BJ (cell line): ENCODE measurements at regions not wholly inside any gene's neighbourhood (a gene's known extent, or its start where the extent isn't known, plus 50 kb on each side); places are given as distances from the start of the nearest gene placed in this dataset.

ENCODE experiments used
- CTCF ChIA-PET: fragments of 350-600 bp; formaldehyde crosslinking; extraction: SDS; loops from one replicate; lab custom pipeline; 2021; ENCODE audit warnings: antibody characterized with exemption, inconsistent platforms; lab: Yijun Ruan, JAX
- POLR2A ChIA-PET: fragments of 300-600 bp; sonication (Branson Sonifier 250); formaldehyde crosslinking; extraction: SDS; loops from one replicate; lab custom pipeline; 2021; ENCODE audit warnings: antibody characterized with exemption; lab: Charles Lee
- DNase-seq: peaks from one replicate; pipeline ENCODE4 v3.0.0-alpha.2; 2011; ENCODE audit warnings: low read depth
- H3K27me3 ChIP-seq: 2 replicates; pipeline ENCODE4 v1.6.0; 2011; ENCODE audit warnings: low read length; ENCODE audit not compliant: control insufficient read depth, insufficient read depth
- H3K36me3 ChIP-seq: 2 replicates; pipeline ENCODE4 v1.5.1; 2011; ENCODE audit warnings: low read length; ENCODE audit not compliant: control insufficient read depth, insufficient read depth
- H3K4me3 ChIP-seq: 2 replicates; pipeline ENCODE4 v1.5.1; 2011; ENCODE audit warnings: low read depth, mild to moderate bottlenecking, control low read depth, low read length
- TF ChIP-seq, protein P1 (sequence below): IDR thresholded peaks from 2 replicates; pipeline ENCODE4 v1.5.1; 2011; ENCODE audit warnings: low read depth, mild to moderate bottlenecking, control low read depth, inconsistent platforms, low read length, moderate library complexity; ENCODE audit not compliant: insufficient read depth

DNA sequence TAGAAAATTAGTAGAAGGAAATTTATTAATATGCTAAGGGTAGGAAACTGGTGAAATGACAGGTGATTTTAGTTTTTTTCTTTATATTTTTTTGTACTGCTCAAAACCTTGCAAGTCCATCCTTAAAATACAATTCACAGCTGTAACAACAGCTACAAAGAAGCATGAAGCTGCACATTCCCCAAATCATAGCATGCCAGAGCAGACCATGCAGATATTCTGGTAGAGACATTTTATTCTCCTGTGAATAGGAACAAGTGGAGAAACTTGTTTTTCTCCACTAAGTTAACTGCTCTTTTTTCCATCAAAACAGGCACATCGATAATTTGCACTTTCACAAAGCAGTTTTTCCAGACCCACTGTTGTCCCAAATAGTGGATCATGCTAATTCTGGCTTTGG is 1125.7 kb downstream of the BRINP3 start:
- CTCF ChIA-PET = no interaction called here
- DNase-seq = no peak
- POLR2A ChIA-PET = no interaction called here
- TF ChIP-seq, protein P1, sequence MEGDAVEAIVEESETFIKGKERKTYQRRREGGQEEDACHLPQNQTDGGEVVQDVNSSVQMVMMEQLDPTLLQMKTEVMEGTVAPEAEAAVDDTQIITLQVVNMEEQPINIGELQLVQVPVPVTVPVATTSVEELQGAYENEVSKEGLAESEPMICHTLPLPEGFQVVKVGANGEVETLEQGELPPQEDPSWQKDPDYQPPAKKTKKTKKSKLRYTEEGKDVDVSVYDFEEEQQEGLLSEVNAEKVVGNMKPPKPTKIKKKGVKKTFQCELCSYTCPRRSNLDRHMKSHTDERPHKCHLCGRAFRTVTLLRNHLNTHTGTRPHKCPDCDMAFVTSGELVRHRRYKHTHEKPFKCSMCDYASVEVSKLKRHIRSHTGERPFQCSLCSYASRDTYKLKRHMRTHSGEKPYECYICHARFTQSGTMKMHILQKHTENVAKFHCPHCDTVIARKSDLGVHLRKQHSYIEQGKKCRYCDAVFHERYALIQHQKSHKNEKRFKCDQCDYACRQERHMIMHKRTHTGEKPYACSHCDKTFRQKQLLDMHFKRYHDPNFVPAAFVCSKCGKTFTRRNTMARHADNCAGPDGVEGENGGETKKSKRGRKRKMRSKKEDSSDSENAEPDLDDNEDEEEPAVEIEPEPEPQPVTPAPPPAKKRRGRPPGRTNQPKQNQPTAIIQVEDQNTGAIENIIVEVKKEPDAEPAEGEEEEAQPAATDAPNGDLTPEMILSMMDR = no peak
- no peaks in the 10 kb centered on the region for H3K27me3 ChIP-seq
- no peak overlapping the region for H3K4me3 ChIP-seq
- no peaks in the 10 kb centered on the region for H3K36me3 ChIP-seq

DNA sequence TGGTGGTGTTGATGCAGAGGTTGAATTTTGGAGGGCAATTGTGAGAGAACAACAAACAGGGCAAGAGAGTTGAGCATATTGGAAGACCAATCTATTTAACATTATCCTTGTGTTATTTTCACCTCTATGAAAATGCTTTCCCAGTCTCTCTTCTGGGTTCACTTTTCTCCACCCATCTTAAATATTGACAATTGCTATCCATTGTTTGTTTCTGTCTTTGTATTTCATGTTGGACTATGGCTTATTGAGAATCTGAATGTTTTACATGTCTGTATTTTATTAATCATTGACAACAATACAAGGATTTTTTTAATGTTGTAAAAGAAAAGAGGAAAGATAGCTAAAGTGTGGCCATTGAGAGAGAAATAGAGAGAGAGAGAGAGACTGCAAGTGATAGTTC is 1121.5 kb downstream of the BRINP3 start:
- no peaks in the 10 kb centered on the region for H3K36me3 ChIP-seq
- no peaks in the 10 kb centered on the region for H3K27me3 ChIP-seq
- CTCF ChIA-PET = no interaction called here
- POLR2A ChIA-PET = no interaction called here
- no peak overlapping the region for H3K4me3 ChIP-seq
- TF ChIP-seq, protein P1 = no peak
- no peak for DNase-seq

DNA sequence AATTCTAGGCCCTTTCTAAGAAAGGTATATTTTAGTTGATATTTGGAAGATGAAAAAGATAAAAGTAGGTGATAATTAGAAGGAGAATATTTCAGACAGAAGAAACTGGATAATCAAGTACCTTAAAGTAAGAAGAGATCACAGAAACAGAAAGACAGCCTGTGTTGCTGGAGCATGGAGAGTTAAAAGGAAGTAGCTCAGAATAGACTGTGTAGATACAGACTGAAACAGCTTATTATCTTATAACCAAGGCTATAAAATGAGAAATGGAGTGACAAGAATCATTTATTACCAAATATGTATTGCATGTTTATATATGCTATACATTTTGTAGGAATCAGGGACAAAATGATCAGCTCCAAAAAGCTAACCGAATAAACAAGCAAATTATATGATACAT is 1120.3 kb downstream of the BRINP3 start:
- no peak for DNase-seq
- ChIA-PET CTCF (no interaction called here), POLR2A (no interaction called here)

DNA sequence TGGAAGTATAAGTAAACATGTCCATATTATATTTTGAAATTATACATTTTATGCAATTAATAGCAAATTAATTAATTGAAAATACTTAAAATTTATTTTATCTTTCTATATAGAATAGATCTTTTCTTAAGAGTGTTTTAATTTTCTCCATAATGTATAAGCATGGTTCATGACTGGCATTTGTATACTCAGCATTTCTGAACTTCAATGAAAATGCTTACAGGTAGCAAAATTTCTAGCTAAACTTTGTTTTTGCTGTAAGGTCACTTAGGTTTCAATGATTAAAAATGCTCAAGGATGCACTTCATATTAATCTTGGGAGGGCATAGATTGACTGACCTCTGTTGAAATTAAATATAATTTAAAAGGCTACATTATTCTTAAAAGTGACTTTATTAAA is 1108.1 kb downstream of the BRINP3 start:
- TF ChIP-seq, protein P1 = no peak
- no peaks in the 10 kb centered on the region for H3K36me3 ChIP-seq
- H3K27me3 ChIP-seq = no peaks in the 10 kb centered on the region
- CTCF ChIA-PET = no interaction called here
- no peak overlapping the region for H3K4me3 ChIP-seq
- POLR2A ChIA-PET = no interaction called here
- no peak for DNase-seq

More for the DNA sequence above, 1120.3 kb downstream of the BRINP3 start:
- H3K36me3 ChIP-seq = no peaks in the 10 kb centered on the region
- TF ChIP-seq, protein P1 = no peak
- H3K27me3 ChIP-seq = no peaks in the 10 kb centered on the region
- no peak overlapping the region for H3K4me3 ChIP-seq

DNA sequence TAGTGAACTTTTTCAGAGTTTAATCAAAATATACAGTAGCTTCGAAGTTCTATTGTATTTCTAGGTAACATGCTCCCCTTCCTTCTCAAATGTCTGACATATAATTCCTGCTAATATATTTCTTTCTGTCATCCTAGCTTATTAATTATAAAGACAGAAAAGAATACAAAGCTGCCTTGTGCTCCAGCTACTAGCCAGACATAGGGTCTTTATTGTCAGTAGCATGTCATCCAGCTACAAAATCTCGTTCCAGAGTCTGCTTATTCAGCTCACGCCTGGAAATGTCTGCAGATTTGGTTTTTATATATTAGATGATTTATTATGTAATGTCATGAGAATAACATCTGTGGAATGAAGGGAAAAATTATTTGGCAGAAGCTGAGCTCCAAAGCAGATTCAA is 1102.8 kb downstream of the BRINP3 start:
- no peak overlapping the region for H3K4me3 ChIP-seq
- H3K36me3 ChIP-seq = no peaks in the 10 kb centered on the region
- no peak for DNase-seq
- ChIA-PET CTCF (no interaction called here), POLR2A (no interaction called here)
- TF ChIP-seq, protein P1 = no peak
- no peaks in the 10 kb centered on the region for H3K27me3 ChIP-seq
